Spinal cord (tissue), 9 donors: ENCODE measurements at regions not wholly inside any gene's neighbourhood (a gene's known extent, or its start where the extent isn't known, plus 50 kb on each side); places are given as distances from the start of the nearest gene placed in this dataset.

Experiments used
- DNase-seq, 6 donors: peaks; one replicate each; pipeline versions ENCODE4 v3.0.0 to v3.0.0-alpha.2; 2013 to 2015; ENCODE audit warnings: low spot score in 6 of 6, low read depth in 4 of 6
- H3K27ac ChIP-seq: one replicate; pipeline ENCODE4 v1.5.1; 2013; ENCODE audit warnings: low read depth, low read length, control low read depth
- H3K27me3 ChIP-seq: one replicate; pipeline ENCODE4 v1.6.1; 2013; ENCODE audit warnings: low read length; ENCODE audit not compliant: control insufficient read depth, insufficient read depth
- H3K36me3 ChIP-seq: one replicate; pipeline ENCODE4 v1.6.1; 2013; ENCODE audit warnings: low read length; ENCODE audit not compliant: control insufficient read depth, insufficient read depth
- H3K4me1 ChIP-seq: one replicate; pipeline ENCODE4 v1.6.1; 2013; ENCODE audit warnings: low read length; ENCODE audit not compliant: control insufficient read depth, insufficient read depth
- H3K4me3 ChIP-seq: one replicate; pipeline ENCODE4 v1.5.1; 2013; ENCODE audit warnings: low read depth, low read length, control low read depth
- H3K9me3 ChIP-seq: one replicate; pipeline ENCODE4 v1.6.1; 2013; ENCODE audit warnings: low read length; ENCODE audit not compliant: control insufficient read depth, insufficient read depth
- WGBS: methylation state at CpG from one replicate; pipeline ENCODE4 v1.1.5; 2013; ENCODE audit warnings: missing lambda C conversion rate; ENCODE audit not compliant: insufficient coverage; 5-methylcytosine and 5-hydroxymethylcytosine counted together
- donor health status: healthy.

- Histone ChIP-seq H3K27me3 (no peaks in the 10 kb centered on the region), H3K4me1 (no peaks in the 10 kb centered on the region), H3K9me3 (no peaks in the 10 kb centered on the region), H3K36me3 (no peaks in the 10 kb centered on the region), H3K27ac (no peak overlapping the region), H3K4me3 (no peak overlapping the region)
- no CpG with 5 or more reads among the region's 2 CpGs for WGBS
- DNase-seq = no peak
Observed at GRCh38 chr2:34320056-34320455, 721.0 kb upstream of the FAM98A start.

- Histone ChIP-seq H3K4me1 (no peaks in the 10 kb centered on the region), H3K27ac (no peak overlapping the region), H3K4me3 (no peak overlapping the region), H3K27me3 (no peaks in the 10 kb centered on the region), H3K9me3 (no peaks in the 10 kb centered on the region), H3K36me3 (no peaks in the 10 kb centered on the region)
- DNase-seq = peak in 1 of 6 donors; percentile 16
- 55% methylated on average over 2 of the region's 3 CpGs for WGBS
Observed at GRCh38 chr2:34317797-34318196, 718.7 kb upstream of the FAM98A start.

- Histone ChIP-seq H3K27ac (no peak overlapping the region), H3K9me3 (no peaks in the 10 kb centered on the region), H3K27me3 (no peaks in the 10 kb centered on the region), H3K4me1 (no peaks in the 10 kb centered on the region), H3K4me3 (no peak overlapping the region), H3K36me3 (no peaks in the 10 kb centered on the region)
- WGBS = no CpG with 5 or more reads among the region's 1 CpG
- no peak for DNase-seq
Observed at GRCh38 chr2:34316788-34317187, 717.7 kb upstream of the FAM98A start.

DNA sequence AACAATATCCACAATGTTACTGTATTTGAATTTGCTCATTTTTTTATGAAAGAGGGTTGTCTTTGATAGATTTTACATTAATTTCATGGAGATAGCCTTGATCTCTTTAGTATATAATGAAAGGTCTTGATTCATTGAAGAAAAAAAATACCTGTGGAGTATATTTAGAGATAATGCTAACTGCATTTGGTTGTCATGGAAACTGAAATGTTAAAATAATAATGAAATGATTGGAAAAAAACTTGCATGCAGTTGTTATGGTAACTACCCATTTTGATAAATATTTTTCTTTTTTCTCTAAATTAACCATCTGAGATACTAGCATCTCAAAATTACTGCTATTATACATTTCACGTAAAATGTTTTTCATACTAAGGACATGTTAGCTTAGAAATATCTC is 712.7 kb upstream of the FAM98A start:
- H3K27me3 ChIP-seq = no peaks in the 10 kb centered on the region
- no peaks in the 10 kb centered on the region for H3K9me3 ChIP-seq
- H3K4me3 ChIP-seq = no peak overlapping the region
- DNase-seq = peak in 1 of 6 donors; percentile 58
- no peaks in the 10 kb centered on the region for H3K36me3 ChIP-seq
- no CpG with 5 or more reads among the region's 1 CpG for WGBS
- H3K4me1 ChIP-seq = no peaks in the 10 kb centered on the region
- no peak overlapping the region for H3K27ac ChIP-seq

GRCh38 chr2:34308140-34308539 is 709.0 kb upstream of the FAM98A start:
- no peaks in the 10 kb centered on the region for H3K27me3 ChIP-seq
- H3K4me1 ChIP-seq = no peaks in the 10 kb centered on the region
- H3K9me3 ChIP-seq = no peaks in the 10 kb centered on the region
- H3K27ac ChIP-seq = no peak overlapping the region
- no peak overlapping the region for H3K4me3 ChIP-seq
- no peak for DNase-seq
- WGBS = 100% methylated on average over 1 of the region's 2 CpGs
- no peaks in the 10 kb centered on the region for H3K36me3 ChIP-seq

- no peaks in the 10 kb centered on the region for H3K9me3 ChIP-seq
- no peak overlapping the region for H3K4me3 ChIP-seq
- no peak overlapping the region for H3K27ac ChIP-seq
- DNase-seq = no peak
- WGBS = no CpG with 5 or more reads among the region's 4 CpGs
- H3K4me1 ChIP-seq = no peaks in the 10 kb centered on the region
- no peaks in the 10 kb centered on the region for H3K36me3 ChIP-seq
- no peaks in the 10 kb centered on the region for H3K27me3 ChIP-seq
Observed at GRCh38 chr2:34307636-34308035, 708.5 kb upstream of the FAM98A start.

DNA sequence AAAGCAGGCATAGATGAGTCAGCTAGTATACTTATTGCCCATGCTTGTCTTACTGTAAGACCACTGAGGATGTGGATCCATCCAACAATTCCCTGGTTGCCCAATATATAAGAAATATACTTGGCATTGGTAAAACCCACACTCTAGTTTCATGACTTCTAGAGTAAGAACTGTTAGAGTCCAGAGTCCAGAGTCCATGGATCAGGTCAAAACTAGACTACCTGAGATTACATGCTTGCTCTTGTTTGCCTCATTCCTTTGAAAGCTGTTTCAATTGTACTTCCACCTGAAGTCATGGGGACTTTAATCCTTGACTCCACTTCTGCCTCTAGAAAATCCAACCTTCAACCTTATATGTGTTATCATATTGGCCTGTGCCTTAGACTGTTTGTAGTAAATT is 707.6 kb upstream of the FAM98A start:
- H3K9me3 ChIP-seq = no peaks in the 10 kb centered on the region
- no peak overlapping the region for H3K4me3 ChIP-seq
- H3K4me1 ChIP-seq = no peaks in the 10 kb centered on the region
- no peak for DNase-seq
- no peaks in the 10 kb centered on the region for H3K36me3 ChIP-seq
- H3K27ac ChIP-seq = no peak overlapping the region
- H3K27me3 ChIP-seq = no peaks in the 10 kb centered on the region

GRCh38 chr2:34305587-34305986 is 706.5 kb upstream of the FAM98A start:
- Histone ChIP-seq H3K27me3 (no peaks in the 10 kb centered on the region), H3K4me1 (no peaks in the 10 kb centered on the region), H3K9me3 (no peaks in the 10 kb centered on the region), H3K36me3 (no peaks in the 10 kb centered on the region), H3K4me3 (no peak overlapping the region), H3K27ac (no peak overlapping the region)
- no peak for DNase-seq
- WGBS = 100% methylated on average over 1 of the region's 3 CpGs

DNA sequence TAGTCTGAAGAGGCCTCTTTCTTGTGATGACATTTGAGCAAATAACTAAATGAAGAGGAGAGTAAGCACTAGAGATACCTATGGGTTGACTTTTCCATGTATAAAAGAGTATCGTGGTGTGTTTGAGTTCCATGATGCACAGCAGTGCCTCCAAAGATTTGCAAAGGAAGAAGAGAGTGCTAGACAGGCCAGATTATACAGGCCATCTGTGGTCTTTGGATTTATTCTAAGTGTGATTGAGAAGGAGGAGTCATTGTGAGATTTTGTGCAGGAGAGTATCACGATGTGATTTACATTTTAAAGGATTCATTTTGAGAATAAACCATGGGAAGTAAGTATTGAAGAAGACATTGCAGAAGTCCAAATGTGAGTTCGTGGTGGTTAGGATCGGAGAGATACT is 695.9 kb upstream of the FAM98A start:
- Histone ChIP-seq H3K27me3 (no peaks in the 10 kb centered on the region), H3K27ac (no peak overlapping the region), H3K4me1 (no peaks in the 10 kb centered on the region), H3K36me3 (no peaks in the 10 kb centered on the region), H3K9me3 (no peaks in the 10 kb centered on the region), H3K4me3 (no peak overlapping the region)
- WGBS = 100% methylated on average over 2 of the region's 4 CpGs
- DNase-seq = peak in 1 of 6 donors; percentile 55

DNA sequence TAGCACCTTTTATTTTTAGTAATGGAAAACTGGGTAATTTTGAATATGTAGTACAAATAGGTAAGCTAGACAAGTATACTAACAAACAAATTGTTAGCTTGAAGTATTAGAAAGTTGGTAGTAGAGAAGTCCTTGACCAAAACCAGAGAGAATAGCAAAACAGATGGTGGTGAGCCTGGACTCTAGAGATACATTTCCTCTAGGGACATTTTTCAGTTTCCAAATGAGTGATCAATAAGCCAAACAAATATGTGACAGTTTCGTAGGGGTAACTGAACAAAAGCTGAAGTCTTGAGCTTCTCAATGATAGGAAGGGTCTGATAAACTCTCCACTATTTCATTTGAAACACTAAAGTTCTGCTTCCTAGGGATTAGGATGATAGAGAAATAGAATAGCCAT is 692.0 kb upstream of the FAM98A start:
- H3K9me3 ChIP-seq = no peaks in the 10 kb centered on the region
- no peak overlapping the region for H3K27ac ChIP-seq
- DNase-seq = no peak
- no peaks in the 10 kb centered on the region for H3K4me1 ChIP-seq
- no CpG with 5 or more reads among the region's 1 CpG for WGBS
- H3K27me3 ChIP-seq = no peaks in the 10 kb centered on the region
- H3K4me3 ChIP-seq = no peak overlapping the region
- H3K36me3 ChIP-seq = no peaks in the 10 kb centered on the region

DNA sequence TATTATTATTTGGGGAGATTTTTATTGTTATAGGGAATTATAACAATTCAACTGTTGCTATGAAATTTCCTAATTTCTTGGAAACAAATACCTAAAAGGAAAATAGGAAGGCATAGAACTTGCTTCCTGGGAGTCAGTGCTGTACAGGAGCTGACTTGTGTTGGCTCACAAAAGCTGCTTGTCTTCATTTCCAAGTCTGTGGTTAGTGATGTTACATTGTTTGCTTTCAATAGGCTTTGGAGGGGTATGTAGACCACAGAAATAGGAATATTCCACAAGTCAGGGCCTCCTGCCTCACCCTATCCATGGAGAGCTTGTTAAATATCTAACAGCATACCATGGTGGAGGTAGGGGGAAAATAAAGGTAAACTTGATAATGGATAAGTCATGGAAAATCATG is 688.9 kb upstream of the FAM98A start:
- DNase-seq = no peak
- no peak overlapping the region for H3K27ac ChIP-seq
- H3K36me3 ChIP-seq = no peaks in the 10 kb centered on the region
- no peak overlapping the region for H3K4me3 ChIP-seq
- H3K9me3 ChIP-seq = no peaks in the 10 kb centered on the region
- H3K4me1 ChIP-seq = no peaks in the 10 kb centered on the region
- no peaks in the 10 kb centered on the region for H3K27me3 ChIP-seq
